Neural cell (in vitro differentiated cells): ENCODE measurements at regions not wholly inside any gene's neighbourhood (a gene's known extent, or its start where the extent isn't known, plus 50 kb on each side); places are given as distances from the start of the nearest gene placed in this dataset.

ENCODE experiments used
- CTCF ChIP-seq: fragments of 450-650 bp; IDR thresholded peaks from 2 replicates; pipeline ENCODE4 v1.5.1; 2014; ENCODE audit warnings: antibody characterized with exemption, mild to moderate bottlenecking, moderate library complexity; ENCODE audit not compliant: poor library complexity, severe bottlenecking
- EZH2 ChIP-seq: fragments of 200-600, 300-800 bp; shearing (Covaris generic), sonication (generic); IDR thresholded peaks from 2 replicates; pipeline ENCODE4 v1.6.1; 2014; ENCODE audit warnings: antibody characterized with exemption, low read length, borderline replicate concordance, mild to moderate bottlenecking; ENCODE audit not compliant: insufficient read depth, poor library complexity, severe bottlenecking
- RAD21 ChIP-seq: fragments of 450-650 bp; conservative IDR thresholded peaks from 2 replicates; pipeline ENCODE4 v1.6.1; 2014; ENCODE audit warnings: antibody characterized with exemption, mild to moderate bottlenecking, moderate library complexity
- REST ChIP-seq: IDR thresholded peaks from 2 replicates; pipeline ENCODE4 v1.6.1; 2012; ENCODE audit warnings: borderline replicate concordance
- SMC3 ChIP-seq: fragments of 450-650 bp; conservative IDR thresholded peaks from 2 replicates; pipeline ENCODE4 v1.6.1; 2014; ENCODE audit warnings: antibody characterized with exemption, mild to moderate bottlenecking, moderate library complexity; ENCODE audit not compliant: poor library complexity

GRCh38 chr10:3277566-3277965, 105.0 kb upstream of the PITRM1 start:
- TF ChIP-seq EZH2: no peak
- TF ChIP-seq CTCF: no peak
- no peak for TF ChIP-seq REST
- TF ChIP-seq RAD21: no peak
- TF ChIP-seq SMC3: no peak
